ENCODE measurements at regions not wholly inside any gene's neighbourhood (a gene's known extent, or its start where the extent isn't known, plus 50 kb on each side); places are given as distances from the start of the nearest gene placed in this dataset.

DNA sequence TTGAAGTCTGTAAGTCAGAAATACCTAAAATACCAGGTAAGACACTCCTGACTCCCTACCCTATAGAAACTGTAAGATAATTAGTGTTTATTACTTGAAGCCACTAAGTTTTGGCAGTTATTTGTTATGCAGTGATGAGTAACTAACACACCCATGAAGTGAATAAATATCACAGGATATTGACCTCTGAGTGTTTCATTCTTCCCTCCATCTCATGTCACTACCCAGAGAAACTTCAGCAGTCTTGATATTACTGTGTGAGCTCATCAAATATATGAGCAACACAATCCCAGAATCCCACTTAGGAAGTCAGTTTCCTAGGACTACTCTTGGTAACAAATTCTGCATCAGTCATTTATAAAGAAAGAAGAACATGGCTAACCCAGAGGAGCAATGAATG lies 529.7 kb downstream of the FBXO15 start:
- TF ChIP-seq SMC3 (IDR thresholded peaks at IDR 0.05; ENCODE audit: borderline replicate concordance, low read length) (no peak), CREB1 (IDR thresholded peaks at IDR 0.05; ENCODE audit: low read depth) (no peak), SUZ12 (IDR thresholded peaks at IDR 0.05; ENCODE audit: unreplicated experiment) (no peak), ZNF274 (IDR thresholded peaks at IDR 0.05; ENCODE audit: insufficient read depth, insufficient read length) (no peak), TAF1 (IDR thresholded peaks at IDR 0.05; ENCODE audit: borderline replicate concordance, low read depth, low read length) (no peak), MYC (IDR thresholded peaks at IDR 0.05; ENCODE audit: insufficient read depth, insufficient read length, insufficient replicate concordance, low read length, severe bottlenecking) (no peak), SMAD1 (IDR thresholded peaks at IDR 0.05; ENCODE audit: low read depth, partially characterized antibody) (no peak), CEBPB (IDR thresholded peaks at IDR 0.05; ENCODE audit: borderline replicate concordance in 1 of 2, low read depth in 2 of 2, low read length in 2 of 2) (no peak)
- TF ChIP-seq, protein P1, sequence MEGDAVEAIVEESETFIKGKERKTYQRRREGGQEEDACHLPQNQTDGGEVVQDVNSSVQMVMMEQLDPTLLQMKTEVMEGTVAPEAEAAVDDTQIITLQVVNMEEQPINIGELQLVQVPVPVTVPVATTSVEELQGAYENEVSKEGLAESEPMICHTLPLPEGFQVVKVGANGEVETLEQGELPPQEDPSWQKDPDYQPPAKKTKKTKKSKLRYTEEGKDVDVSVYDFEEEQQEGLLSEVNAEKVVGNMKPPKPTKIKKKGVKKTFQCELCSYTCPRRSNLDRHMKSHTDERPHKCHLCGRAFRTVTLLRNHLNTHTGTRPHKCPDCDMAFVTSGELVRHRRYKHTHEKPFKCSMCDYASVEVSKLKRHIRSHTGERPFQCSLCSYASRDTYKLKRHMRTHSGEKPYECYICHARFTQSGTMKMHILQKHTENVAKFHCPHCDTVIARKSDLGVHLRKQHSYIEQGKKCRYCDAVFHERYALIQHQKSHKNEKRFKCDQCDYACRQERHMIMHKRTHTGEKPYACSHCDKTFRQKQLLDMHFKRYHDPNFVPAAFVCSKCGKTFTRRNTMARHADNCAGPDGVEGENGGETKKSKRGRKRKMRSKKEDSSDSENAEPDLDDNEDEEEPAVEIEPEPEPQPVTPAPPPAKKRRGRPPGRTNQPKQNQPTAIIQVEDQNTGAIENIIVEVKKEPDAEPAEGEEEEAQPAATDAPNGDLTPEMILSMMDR (IDR thresholded peaks at IDR 0.05 in 2 of 3, conservative IDR thresholded peaks at IDR 0.05 in 1 of 3; ENCODE audit: control insufficient read depth in 2 of 3, extremely low read depth in 1 of 3, insufficient read depth in 1 of 3, low read depth in 3 of 3, low read length in 3 of 3): no peak
